ENCODE measurements at regions not wholly inside any gene's neighbourhood (a gene's known extent, or its start where the extent isn't known, plus 50 kb on each side); places are given as distances from the start of the nearest gene placed in this dataset.

GRCh38 chr16:61182391-61182790 lies 853.8 kb downstream of the CDH8 start:
- Histone ChIP-seq H3K4me1 (ENCODE audit: control insufficient read depth, low read depth, low read length) (no peaks in the 10 kb centered on the region), H3K36me3 (ENCODE audit: control insufficient read depth, low read depth, low read length) (no peaks in the 10 kb centered on the region), H3K27me3 (ENCODE audit: control insufficient read depth, insufficient read depth, low read length) (no peaks in the 10 kb centered on the region), H3K9ac (ENCODE audit: low read length) (no peak overlapping the region), H3K4me3 (ENCODE audit: low read length) (no peak overlapping the region), H3K27ac (ENCODE audit: low read length) (no peak overlapping the region), H3K9me3 (ENCODE audit: control insufficient read depth, low read depth, low read length) (no peaks in the 10 kb centered on the region)

GRCh38 chr16:61181982-61182381 lies 854.3 kb downstream of the CDH8 start:
- no peaks in the 10 kb centered on the region for H3K27me3 ChIP-seq (ENCODE audit: control insufficient read depth, insufficient read depth, low read length)
- no peaks in the 10 kb centered on the region for H3K36me3 ChIP-seq (ENCODE audit: control insufficient read depth, low read depth, low read length)
- no peak overlapping the region for H3K9ac ChIP-seq (ENCODE audit: low read length)
- no peak overlapping the region for H3K4me3 ChIP-seq (ENCODE audit: low read length)
- H3K4me1 ChIP-seq (ENCODE audit: control insufficient read depth, low read depth, low read length): no peaks in the 10 kb centered on the region
- no peak overlapping the region for H3K27ac ChIP-seq (ENCODE audit: low read length)
- H3K9me3 ChIP-seq (ENCODE audit: control insufficient read depth, low read depth, low read length): no peaks in the 10 kb centered on the region

- Histone ChIP-seq H3K36me3 (ENCODE audit: control insufficient read depth, low read depth, low read length) (no peaks in the 10 kb centered on the region), H3K9ac (ENCODE audit: low read length) (no peak overlapping the region), H3K27me3 (ENCODE audit: control insufficient read depth, insufficient read depth, low read length) (no peaks in the 10 kb centered on the region), H3K4me3 (ENCODE audit: low read length) (no peak overlapping the region), H3K9me3 (ENCODE audit: control insufficient read depth, low read depth, low read length) (no peaks in the 10 kb centered on the region), H3K27ac (ENCODE audit: low read length) (no peak overlapping the region), H3K4me1 (ENCODE audit: control insufficient read depth, low read depth, low read length) (no peaks in the 10 kb centered on the region)
Measured at GRCh38 chr16:61179561-61179960, 856.7 kb downstream of the CDH8 start.

GRCh38 chr16:61165797-61166196 lies 870.4 kb downstream of the CDH8 start:
- Histone ChIP-seq H3K4me3 (ENCODE audit: low read length) (no peak overlapping the region), H3K27me3 (ENCODE audit: control insufficient read depth, insufficient read depth, low read length) (no peaks in the 10 kb centered on the region), H3K27ac (ENCODE audit: low read length) (no peak overlapping the region), H3K9ac (ENCODE audit: low read length) (no peak overlapping the region), H3K36me3 (ENCODE audit: control insufficient read depth, low read depth, low read length) (no peaks in the 10 kb centered on the region), H3K4me1 (ENCODE audit: control insufficient read depth, low read depth, low read length) (no peaks in the 10 kb centered on the region), H3K9me3 (ENCODE audit: control insufficient read depth, low read depth, low read length) (no peaks in the 10 kb centered on the region)

- Histone ChIP-seq H3K27ac (ENCODE audit: low read length) (no peak overlapping the region), H3K36me3 (ENCODE audit: control insufficient read depth, low read depth, low read length) (no peaks in the 10 kb centered on the region), H3K4me3 (ENCODE audit: low read length) (no peak overlapping the region), H3K27me3 (ENCODE audit: control insufficient read depth, insufficient read depth, low read length) (no peaks in the 10 kb centered on the region), H3K4me1 (ENCODE audit: control insufficient read depth, low read depth, low read length) (no peaks in the 10 kb centered on the region), H3K9ac (ENCODE audit: low read length) (no peak overlapping the region), H3K9me3 (ENCODE audit: control insufficient read depth, low read depth, low read length) (no peaks in the 10 kb centered on the region)
Measured at GRCh38 chr16:61150351-61150750, 885.9 kb downstream of the CDH8 start.

GRCh38 chr16:61149709-61150108 lies 886.5 kb downstream of the CDH8 start:
- Histone ChIP-seq H3K27ac (ENCODE audit: low read length) (no peak overlapping the region), H3K27me3 (ENCODE audit: control insufficient read depth, insufficient read depth, low read length) (no peaks in the 10 kb centered on the region), H3K9ac (ENCODE audit: low read length) (no peak overlapping the region), H3K4me3 (ENCODE audit: low read length) (no peak overlapping the region), H3K4me1 (ENCODE audit: control insufficient read depth, low read depth, low read length) (no peaks in the 10 kb centered on the region), H3K9me3 (ENCODE audit: control insufficient read depth, low read depth, low read length) (no peaks in the 10 kb centered on the region), H3K36me3 (ENCODE audit: control insufficient read depth, low read depth, low read length) (no peaks in the 10 kb centered on the region)

- H3K9ac ChIP-seq (ENCODE audit: low read length): no peak overlapping the region
- no peak overlapping the region for H3K27ac ChIP-seq (ENCODE audit: low read length)
- no peaks in the 10 kb centered on the region for H3K9me3 ChIP-seq (ENCODE audit: control insufficient read depth, low read depth, low read length)
- H3K4me1 ChIP-seq (ENCODE audit: control insufficient read depth, low read depth, low read length): no peaks in the 10 kb centered on the region
- no peak overlapping the region for H3K4me3 ChIP-seq (ENCODE audit: low read length)
- no peaks in the 10 kb centered on the region for H3K36me3 ChIP-seq (ENCODE audit: control insufficient read depth, low read depth, low read length)
- H3K27me3 ChIP-seq (ENCODE audit: control insufficient read depth, insufficient read depth, low read length): no peaks in the 10 kb centered on the region
Measured at GRCh38 chr16:61148930-61149329, 887.3 kb downstream of the CDH8 start.

- H3K4me3 ChIP-seq (ENCODE audit: low read length): no peak overlapping the region
- H3K36me3 ChIP-seq (ENCODE audit: control insufficient read depth, low read depth, low read length): no peaks in the 10 kb centered on the region
- no peaks in the 10 kb centered on the region for H3K27me3 ChIP-seq (ENCODE audit: control insufficient read depth, insufficient read depth, low read length)
- no peaks in the 10 kb centered on the region for H3K4me1 ChIP-seq (ENCODE audit: control insufficient read depth, low read depth, low read length)
- H3K9ac ChIP-seq (ENCODE audit: low read length): no peak overlapping the region
- H3K9me3 ChIP-seq (ENCODE audit: control insufficient read depth, low read depth, low read length): no peaks in the 10 kb centered on the region
- H3K27ac ChIP-seq (ENCODE audit: low read length): no peak overlapping the region
Measured at GRCh38 chr16:61146429-61146828, 889.8 kb downstream of the CDH8 start.

- Histone ChIP-seq H3K4me3 (ENCODE audit: low read length) (no peak overlapping the region), H3K9ac (ENCODE audit: low read length) (no peak overlapping the region), H3K4me1 (ENCODE audit: control insufficient read depth, low read depth, low read length) (peaks cover 3% of the 10 kb centered on the region), H3K27me3 (ENCODE audit: control insufficient read depth, insufficient read depth, low read length) (no peaks in the 10 kb centered on the region), H3K36me3 (ENCODE audit: control insufficient read depth, low read depth, low read length) (no peaks in the 10 kb centered on the region), H3K27ac (ENCODE audit: low read length) (no peak overlapping the region), H3K9me3 (ENCODE audit: control insufficient read depth, low read depth, low read length) (no peaks in the 10 kb centered on the region)
Measured at GRCh38 chr16:61131447-61131846, 904.8 kb downstream of the CDH8 start.

- Histone ChIP-seq H3K27ac (ENCODE audit: low read length) (no peak overlapping the region), H3K27me3 (ENCODE audit: control insufficient read depth, insufficient read depth, low read length) (no peaks in the 10 kb centered on the region), H3K9me3 (ENCODE audit: control insufficient read depth, low read depth, low read length) (no peaks in the 10 kb centered on the region), H3K36me3 (ENCODE audit: control insufficient read depth, low read depth, low read length) (no peaks in the 10 kb centered on the region), H3K4me1 (ENCODE audit: control insufficient read depth, low read depth, low read length) (peaks cover 3% of the 10 kb centered on the region), H3K4me3 (ENCODE audit: low read length) (no peak overlapping the region), H3K9ac (ENCODE audit: low read length) (no peak overlapping the region)
Measured at GRCh38 chr16:61128545-61129323, 907.5 kb downstream of the CDH8 start.

- Histone ChIP-seq H3K27ac (ENCODE audit: low read length) (no peak overlapping the region), H3K9ac (ENCODE audit: low read length) (no peak overlapping the region), H3K4me1 (ENCODE audit: control insufficient read depth, low read depth, low read length) (no peaks in the 10 kb centered on the region), H3K27me3 (ENCODE audit: control insufficient read depth, insufficient read depth, low read length) (no peaks in the 10 kb centered on the region), H3K4me3 (ENCODE audit: low read length) (no peak overlapping the region), H3K36me3 (ENCODE audit: control insufficient read depth, low read depth, low read length) (no peaks in the 10 kb centered on the region), H3K9me3 (ENCODE audit: control insufficient read depth, low read depth, low read length) (no peaks in the 10 kb centered on the region)
Measured at GRCh38 chr16:61105544-61105943, 930.7 kb downstream of the CDH8 start.

- Histone ChIP-seq H3K27ac (ENCODE audit: low read length) (no peak overlapping the region), H3K36me3 (ENCODE audit: control insufficient read depth, low read depth, low read length) (no peaks in the 10 kb centered on the region), H3K27me3 (ENCODE audit: control insufficient read depth, insufficient read depth, low read length) (no peaks in the 10 kb centered on the region), H3K9ac (ENCODE audit: low read length) (no peak overlapping the region), H3K4me1 (ENCODE audit: control insufficient read depth, low read depth, low read length) (no peaks in the 10 kb centered on the region), H3K9me3 (ENCODE audit: control insufficient read depth, low read depth, low read length) (no peaks in the 10 kb centered on the region), H3K4me3 (ENCODE audit: low read length) (no peak overlapping the region)
Measured at GRCh38 chr16:61098505-61098904, 937.7 kb downstream of the CDH8 start.

Measured in iPS-18a (cell line).